ENCODE measurements at regions not wholly inside any gene's neighbourhood (a gene's known extent, or its start where the extent isn't known, plus 50 kb on each side); places are given as distances from the start of the nearest gene placed in this dataset.

DNA sequence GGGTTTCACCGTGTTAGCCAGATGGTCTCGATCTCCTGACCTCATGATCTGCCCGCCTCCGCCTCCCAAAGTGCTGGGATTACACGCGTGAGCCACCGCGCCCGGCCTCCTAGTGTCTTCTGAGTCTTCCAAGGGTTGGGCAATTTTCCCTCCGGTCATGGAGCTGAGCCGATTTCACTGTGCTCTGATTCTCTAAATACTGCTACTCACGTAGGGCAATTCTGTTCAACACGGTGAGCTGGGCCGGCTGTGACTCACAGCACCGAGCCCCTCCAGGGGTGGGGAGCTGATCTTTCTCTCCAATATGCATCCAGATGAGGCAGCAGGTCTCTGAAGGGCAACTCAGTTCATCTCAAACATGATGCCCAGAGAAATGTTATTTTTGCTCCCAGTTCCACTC lies 71.6 kb upstream of the CD93 start:
- Histone ChIP-seq H3K36me3 (ENCODE audit: insufficient read depth, low read length) (no peaks in the 10 kb centered on the region), H3K9me3 (ENCODE audit: insufficient read depth, low read depth, low read length) (no peaks in the 10 kb centered on the region), H3K27ac (ENCODE audit: low read depth, low read length) (no peak overlapping the region), H3K4me1 (ENCODE audit: insufficient read depth, low read length) (peaks cover 18% of the 10 kb centered on the region), H3K4me3 (ENCODE audit: low read length) (no peak overlapping the region), H3K27me3 (ENCODE audit: insufficient read depth, low read length) (no peaks in the 10 kb centered on the region), H3K9ac (ENCODE audit: low read depth, low read length) (no peak overlapping the region)
- WGBS: 92% methylated on average over 15 of the region's 15 CpGs

DNA sequence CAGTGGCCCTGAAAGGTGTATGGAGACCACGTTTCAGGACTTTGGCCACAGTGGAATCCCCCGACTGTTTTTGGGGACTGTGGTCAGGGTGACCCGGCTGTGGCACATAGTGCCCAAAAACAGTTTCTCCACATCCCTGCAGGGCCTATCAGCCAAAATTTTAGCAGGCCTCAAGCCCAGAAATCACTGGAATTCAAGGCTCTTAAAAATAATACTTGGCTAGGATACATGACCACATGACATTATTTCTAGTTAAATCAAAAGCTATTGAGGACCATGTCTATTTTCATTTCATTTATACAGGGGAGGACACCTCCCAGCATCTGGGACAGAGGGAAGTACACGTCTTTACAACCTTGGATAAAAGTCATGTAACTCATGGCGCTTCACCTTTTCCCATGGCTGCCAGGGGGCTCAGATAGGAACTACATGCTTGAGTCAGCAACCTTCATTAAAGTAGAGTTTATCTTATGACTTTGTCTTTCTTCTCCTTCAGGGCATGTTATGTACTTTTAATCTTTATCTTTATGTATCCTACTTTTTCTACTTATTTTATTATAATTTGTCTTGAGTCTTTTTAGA lies 70.8 kb upstream of the CD93 start:
- Histone ChIP-seq H3K4me3 (ENCODE audit: low read length) (no peak overlapping the region), H3K9ac (ENCODE audit: low read depth, low read length) (no peak overlapping the region), H3K4me1 (ENCODE audit: insufficient read depth, low read length) (peaks cover 18% of the 10 kb centered on the region), H3K36me3 (ENCODE audit: insufficient read depth, low read length) (no peaks in the 10 kb centered on the region), H3K9me3 (ENCODE audit: insufficient read depth, low read depth, low read length) (no peaks in the 10 kb centered on the region), H3K27me3 (ENCODE audit: insufficient read depth, low read length) (no peaks in the 10 kb centered on the region), H3K27ac (ENCODE audit: low read depth, low read length) (no peak overlapping the region)
- 94% methylated on average over 5 of the region's 5 CpGs for WGBS

DNA sequence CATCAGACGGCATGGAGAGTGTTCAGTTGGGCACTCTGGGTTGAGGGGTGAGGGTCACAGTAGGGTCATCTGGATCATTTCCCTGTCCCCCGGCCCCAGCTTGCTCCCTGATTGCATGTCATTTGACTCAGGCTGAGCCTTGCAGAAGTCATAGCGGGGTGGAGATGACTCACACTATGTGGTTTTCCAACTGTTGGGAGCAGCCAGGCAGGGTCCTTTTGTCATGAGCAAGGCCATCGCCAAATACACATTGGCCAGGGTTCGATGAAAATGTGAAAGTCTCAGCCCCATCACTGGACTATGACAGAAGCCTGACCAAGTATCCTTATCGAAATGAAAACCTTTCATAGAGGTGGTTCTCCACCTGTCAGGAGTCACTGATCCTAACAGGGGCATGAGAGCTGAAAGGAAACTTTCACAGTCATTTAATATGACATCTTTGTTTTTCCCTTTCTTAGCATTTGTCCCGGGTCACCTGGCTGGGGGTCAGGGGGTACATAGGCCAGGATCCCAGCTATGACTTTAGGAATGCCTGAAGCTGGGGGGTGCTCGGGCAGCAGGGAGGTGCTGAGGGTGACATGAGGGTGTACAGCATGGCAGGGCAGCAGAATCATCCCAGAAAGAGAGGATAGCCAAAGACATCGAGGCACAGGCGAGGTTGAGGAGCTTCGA lies 70.2 kb upstream of the CD93 start:
- Histone ChIP-seq H3K4me3 (ENCODE audit: low read length) (no peak overlapping the region), H3K9me3 (ENCODE audit: insufficient read depth, low read depth, low read length) (no peaks in the 10 kb centered on the region), H3K27ac (ENCODE audit: low read depth, low read length) (no peak overlapping the region), H3K4me1 (ENCODE audit: insufficient read depth, low read length) (peaks cover 18% of the 10 kb centered on the region), H3K9ac (ENCODE audit: low read depth, low read length) (no peak overlapping the region), H3K27me3 (ENCODE audit: insufficient read depth, low read length) (no peaks in the 10 kb centered on the region), H3K36me3 (ENCODE audit: insufficient read depth, low read length) (no peaks in the 10 kb centered on the region)
- WGBS: 87% methylated on average over 11 of the region's 11 CpGs

DNA sequence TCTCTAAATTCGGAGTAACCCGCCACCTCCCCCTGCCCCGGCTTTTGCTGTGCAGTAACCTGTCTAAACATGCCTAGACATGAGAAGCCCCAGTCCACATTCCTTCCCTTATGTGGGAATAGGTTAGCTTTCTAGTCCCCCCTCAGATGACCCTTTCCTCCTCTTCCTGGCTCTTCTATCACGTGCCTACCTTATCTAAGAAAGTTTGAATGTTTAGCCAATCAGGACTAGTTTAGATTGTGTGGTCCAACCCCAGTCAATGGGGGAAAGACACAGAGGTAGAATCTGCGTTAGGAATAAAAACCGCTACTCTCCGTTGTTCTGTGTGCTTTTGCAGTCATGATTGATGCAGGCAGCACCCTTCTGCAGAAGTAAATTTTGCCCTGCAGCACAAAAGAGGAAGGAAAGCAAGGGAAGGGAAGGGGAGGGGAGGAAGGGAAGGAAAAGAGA lies 69.0 kb upstream of the CD93 start:
- H3K9ac ChIP-seq (ENCODE audit: low read depth, low read length): no peak overlapping the region
- peaks cover 7% of the 10 kb centered on the region for H3K4me1 ChIP-seq (ENCODE audit: insufficient read depth, low read length)
- H3K36me3 ChIP-seq (ENCODE audit: insufficient read depth, low read length): no peaks in the 10 kb centered on the region
- H3K9me3 ChIP-seq (ENCODE audit: insufficient read depth, low read depth, low read length): no peaks in the 10 kb centered on the region
- no peak overlapping the region for H3K27ac ChIP-seq (ENCODE audit: low read depth, low read length)
- H3K4me3 ChIP-seq (ENCODE audit: low read length): no peak overlapping the region
- 73% methylated on average over 7 of the region's 7 CpGs for WGBS
- H3K27me3 ChIP-seq (ENCODE audit: insufficient read depth, low read length): no peaks in the 10 kb centered on the region

DNA sequence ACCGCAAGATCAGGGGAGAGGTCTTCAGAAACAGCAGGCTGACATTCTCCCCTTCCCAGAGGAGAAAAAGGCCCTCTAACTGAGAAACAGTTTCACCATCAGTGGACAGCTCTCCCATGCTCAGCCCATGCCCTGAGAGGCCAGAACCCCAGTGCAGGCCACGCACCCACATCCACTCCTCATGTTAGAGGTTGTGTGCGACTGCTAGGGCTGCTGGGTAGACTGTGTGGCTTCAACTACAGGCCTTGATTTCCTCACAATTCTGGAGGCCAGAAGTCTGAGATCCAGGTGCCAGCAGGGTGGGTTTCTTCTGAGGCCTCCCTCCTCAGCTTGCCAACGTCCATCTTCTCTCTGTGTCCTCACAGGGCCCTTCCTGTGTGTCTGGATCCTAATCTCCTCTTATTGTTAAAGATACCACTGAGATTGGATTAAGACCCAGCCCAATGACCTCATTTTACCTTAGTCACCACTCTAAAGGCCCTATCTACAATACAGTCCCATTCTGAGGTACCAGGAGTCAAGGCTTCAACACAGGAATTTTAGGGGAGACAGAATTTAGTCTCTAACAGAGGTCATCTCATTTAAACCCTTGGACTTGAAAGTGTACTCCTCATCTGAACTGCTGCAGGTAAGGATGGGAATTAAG lies 67.7 kb upstream of the CD93 start:
- no peaks in the 10 kb centered on the region for H3K36me3 ChIP-seq (ENCODE audit: insufficient read depth, low read length)
- no peaks in the 10 kb centered on the region for H3K4me1 ChIP-seq (ENCODE audit: insufficient read depth, low read length)
- H3K9ac ChIP-seq (ENCODE audit: low read depth, low read length): no peak overlapping the region
- H3K27me3 ChIP-seq (ENCODE audit: insufficient read depth, low read length): no peaks in the 10 kb centered on the region
- no peak overlapping the region for H3K27ac ChIP-seq (ENCODE audit: low read depth, low read length)
- no peaks in the 10 kb centered on the region for H3K9me3 ChIP-seq (ENCODE audit: insufficient read depth, low read depth, low read length)
- WGBS: 78% methylated on average over 4 of the region's 4 CpGs
- no peak overlapping the region for H3K4me3 ChIP-seq (ENCODE audit: low read length)

DNA sequence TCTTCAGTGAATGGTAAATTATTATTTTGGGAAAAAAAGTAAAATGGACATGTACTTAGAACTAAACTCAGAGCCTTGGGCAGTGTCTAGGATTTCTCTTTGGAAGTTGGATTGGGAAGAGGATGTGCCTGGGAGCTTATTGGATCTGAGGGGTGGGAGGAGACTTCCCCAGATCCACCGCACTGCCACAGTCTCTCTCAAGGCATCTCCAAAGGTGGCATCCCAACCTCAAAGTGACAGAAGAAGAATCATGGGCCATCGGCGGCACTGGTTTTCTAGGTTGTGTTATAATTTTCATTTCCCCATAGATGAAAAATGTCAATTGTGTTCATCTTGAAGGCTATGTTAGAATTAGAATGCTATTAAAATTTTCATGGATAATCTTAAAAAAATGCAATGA lies 66.8 kb upstream of the CD93 start:
- WGBS: 100% methylated on average over 1 of the region's 3 CpGs
- no peaks in the 10 kb centered on the region for H3K36me3 ChIP-seq (ENCODE audit: insufficient read depth, low read length)
- H3K27me3 ChIP-seq (ENCODE audit: insufficient read depth, low read length): no peaks in the 10 kb centered on the region
- no peaks in the 10 kb centered on the region for H3K4me1 ChIP-seq (ENCODE audit: insufficient read depth, low read length)
- no peak overlapping the region for H3K4me3 ChIP-seq (ENCODE audit: low read length)
- H3K9ac ChIP-seq (ENCODE audit: low read depth, low read length): no peak overlapping the region
- H3K27ac ChIP-seq (ENCODE audit: low read depth, low read length): no peak overlapping the region
- no peaks in the 10 kb centered on the region for H3K9me3 ChIP-seq (ENCODE audit: insufficient read depth, low read depth, low read length)

DNA sequence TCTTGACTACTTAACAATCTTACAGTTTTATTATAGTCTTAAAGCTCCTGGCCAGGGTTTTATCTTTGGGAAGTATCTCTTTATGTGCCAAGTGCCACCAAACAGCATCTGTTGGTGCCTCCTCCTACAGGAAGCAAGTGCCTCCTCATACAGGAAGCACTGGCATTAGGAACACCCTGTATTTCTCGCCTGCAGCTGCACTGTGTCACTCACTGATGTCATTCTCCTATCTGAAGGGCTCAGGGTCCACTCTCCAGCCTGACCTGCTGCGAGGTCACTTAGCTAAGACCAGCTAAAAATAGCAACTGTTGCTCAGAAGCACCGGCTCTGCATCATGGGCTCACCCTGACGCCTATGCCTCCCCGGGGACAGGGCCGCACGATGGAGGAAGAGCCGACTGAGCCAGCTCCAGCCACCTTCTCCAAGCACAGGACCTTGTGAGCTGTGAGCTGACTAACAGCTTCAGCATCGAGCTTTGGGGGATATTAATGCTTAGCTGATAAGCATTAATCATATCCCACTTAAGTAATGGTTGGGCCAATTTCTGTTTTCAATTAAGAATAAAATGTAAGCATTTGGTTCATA lies 66.3 kb upstream of the CD93 start:
- H3K36me3 ChIP-seq (ENCODE audit: insufficient read depth, low read length): no peaks in the 10 kb centered on the region
- no peak overlapping the region for H3K4me3 ChIP-seq (ENCODE audit: low read length)
- no peak overlapping the region for H3K27ac ChIP-seq (ENCODE audit: low read depth, low read length)
- no peaks in the 10 kb centered on the region for H3K27me3 ChIP-seq (ENCODE audit: insufficient read depth, low read length)
- 91% methylated on average over 8 of the region's 9 CpGs for WGBS
- no peaks in the 10 kb centered on the region for H3K9me3 ChIP-seq (ENCODE audit: insufficient read depth, low read depth, low read length)
- H3K4me1 ChIP-seq (ENCODE audit: insufficient read depth, low read length): no peaks in the 10 kb centered on the region
- H3K9ac ChIP-seq (ENCODE audit: low read depth, low read length): no peak overlapping the region

DNA sequence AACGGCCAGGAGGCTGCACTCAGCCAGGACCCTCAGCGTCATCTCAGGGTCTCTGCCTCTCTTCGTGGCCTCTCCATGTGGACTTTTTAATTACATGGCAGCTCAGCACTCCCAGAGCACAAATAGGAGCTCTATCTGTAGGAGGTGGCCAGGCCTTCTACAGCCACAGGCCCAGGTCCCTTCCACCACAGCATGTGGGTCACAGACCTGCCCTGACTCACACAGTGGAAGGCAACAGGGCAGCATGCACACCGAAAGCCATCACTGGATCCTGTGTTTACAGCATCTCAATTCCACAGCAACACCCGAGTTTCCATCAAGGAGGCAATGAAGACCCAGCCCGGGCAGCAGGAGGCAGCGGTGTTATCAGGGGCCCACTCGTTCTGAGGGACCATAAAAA lies 65.8 kb upstream of the CD93 start:
- Histone ChIP-seq H3K9ac (ENCODE audit: low read depth, low read length) (no peak overlapping the region), H3K27ac (ENCODE audit: low read depth, low read length) (no peak overlapping the region)

DNA sequence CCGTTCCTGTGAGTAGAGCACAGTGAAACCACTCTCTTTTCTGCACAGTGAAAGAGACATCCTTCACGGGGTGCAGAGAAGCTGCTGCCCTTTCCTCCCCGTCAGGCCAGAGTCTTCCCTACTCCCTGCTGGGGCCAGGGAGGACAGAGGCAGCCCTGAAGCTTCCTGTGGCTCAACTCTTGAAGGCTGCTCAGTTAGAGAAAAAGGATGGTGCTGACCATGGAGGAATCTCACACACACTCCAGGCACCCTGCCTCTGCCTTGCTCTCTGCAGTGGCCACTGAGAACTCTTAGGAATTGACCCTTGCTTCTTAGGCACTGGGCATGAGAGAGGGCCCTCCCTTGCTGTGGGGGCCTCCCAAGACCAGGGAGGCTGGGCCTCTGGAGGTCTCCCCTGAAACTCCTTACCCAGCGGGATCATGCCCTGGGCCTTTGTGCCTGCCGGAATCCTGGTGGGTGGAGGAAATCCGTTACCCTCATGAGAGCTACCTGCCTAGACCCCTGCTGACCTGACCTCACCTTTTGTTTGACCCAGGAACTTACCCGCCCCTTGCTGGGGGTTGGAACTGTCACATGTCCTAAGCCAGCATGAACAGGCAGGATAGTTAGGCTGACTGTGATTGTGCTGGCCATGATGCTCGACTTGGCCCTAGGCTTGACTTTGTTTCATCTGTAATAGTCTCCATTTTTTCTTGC lies 65.0 kb upstream of the CD93 start:
- 84% methylated on average over 8 of the region's 8 CpGs for WGBS

More for the DNA sequence above, 65.8 kb upstream of the CD93 start:
- no peaks in the 10 kb centered on the region for H3K36me3 ChIP-seq (ENCODE audit: insufficient read depth, low read length)
- H3K4me3 ChIP-seq (ENCODE audit: low read length): no peak overlapping the region
- H3K9me3 ChIP-seq (ENCODE audit: insufficient read depth, low read depth, low read length): no peaks in the 10 kb centered on the region
- 90% methylated on average over 8 of the region's 8 CpGs for WGBS
- H3K4me1 ChIP-seq (ENCODE audit: insufficient read depth, low read length): no peaks in the 10 kb centered on the region
- H3K27me3 ChIP-seq (ENCODE audit: insufficient read depth, low read length): no peaks in the 10 kb centered on the region

DNA sequence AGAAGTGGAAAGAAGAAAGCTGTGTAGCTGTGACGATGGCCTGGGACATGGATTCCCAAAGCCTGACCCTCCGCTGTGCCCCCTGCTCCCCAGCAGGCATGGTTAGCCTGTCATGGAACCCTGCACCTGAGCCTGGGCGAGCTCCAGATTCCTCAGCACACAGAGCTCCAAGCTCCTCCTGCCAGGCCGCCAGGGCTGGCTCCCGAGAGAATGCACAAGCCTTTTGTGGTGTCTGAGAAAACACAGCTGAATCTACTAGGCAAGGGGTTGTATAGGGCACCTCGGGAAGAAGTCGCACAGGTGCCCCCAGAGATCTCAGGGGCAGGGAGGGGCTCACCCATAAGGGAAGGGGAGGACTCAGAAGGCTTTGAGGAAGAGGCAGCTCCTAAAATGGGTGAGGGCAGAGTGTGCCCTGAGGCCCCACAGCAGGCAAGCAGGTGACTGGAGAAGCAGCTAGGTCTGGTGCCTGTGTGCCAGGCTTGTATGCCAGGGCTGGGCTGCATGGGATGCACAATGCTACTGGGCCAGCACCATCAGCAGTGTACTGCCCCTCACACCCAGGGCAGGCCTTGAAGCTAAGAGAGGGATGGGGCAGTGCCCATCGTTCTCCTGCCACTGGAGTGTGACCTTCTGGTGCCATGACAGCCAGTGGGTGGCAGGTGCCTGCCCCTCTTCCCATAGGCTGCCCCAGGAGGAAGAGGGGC lies 64.3 kb upstream of the CD93 start:
- no peaks in the 10 kb centered on the region for H3K27me3 ChIP-seq (ENCODE audit: insufficient read depth, low read length)
- H3K4me3 ChIP-seq (ENCODE audit: low read length): no peak overlapping the region
- H3K4me1 ChIP-seq (ENCODE audit: insufficient read depth, low read length): no peaks in the 10 kb centered on the region
- whole genome bisulfite sequencing: 81% methylated on average over 8 of the region's 8 CpGs
- no peak overlapping the region for H3K27ac ChIP-seq (ENCODE audit: low read depth, low read length)
- H3K9ac ChIP-seq (ENCODE audit: low read depth, low read length): no peak overlapping the region
- no peaks in the 10 kb centered on the region for H3K36me3 ChIP-seq (ENCODE audit: insufficient read depth, low read length)
- no peaks in the 10 kb centered on the region for H3K9me3 ChIP-seq (ENCODE audit: insufficient read depth, low read depth, low read length)

More for the DNA sequence above, 65.0 kb upstream of the CD93 start:
- Histone ChIP-seq H3K4me3 (ENCODE audit: low read length) (no peak overlapping the region), H3K27me3 (ENCODE audit: insufficient read depth, low read length) (no peaks in the 10 kb centered on the region), H3K4me1 (ENCODE audit: insufficient read depth, low read length) (no peaks in the 10 kb centered on the region), H3K27ac (ENCODE audit: low read depth, low read length) (no peak overlapping the region), H3K9me3 (ENCODE audit: insufficient read depth, low read depth, low read length) (no peaks in the 10 kb centered on the region), H3K36me3 (ENCODE audit: insufficient read depth, low read length) (no peaks in the 10 kb centered on the region), H3K9ac (ENCODE audit: low read depth, low read length) (no peak overlapping the region)
